Ishikawa (cell line): ENCODE measurements at regions not wholly inside any gene's neighbourhood (a gene's known extent, or its start where the extent isn't known, plus 50 kb on each side); places are given as distances from the start of the nearest gene placed in this dataset.

ENCODE experiments used
- CEBPB ChIP-seq: IDR thresholded peaks from 2 replicates; pipeline ENCODE4 v1.6.1; 2012
- CREB1 ChIP-seq: IDR thresholded peaks from 2 replicates; pipeline ENCODE4 v1.6.1; 2012; ENCODE audit warnings: low read depth
- EGR1 ChIP-seq: IDR thresholded peaks from 2 replicates; pipeline ENCODE4 v1.6.1; 2012
- EP300 ChIP-seq: IDR thresholded peaks from 2 replicates; pipeline ENCODE4 v1.6.1; 2012; ENCODE audit warnings: borderline replicate concordance
- FOXM1 ChIP-seq: IDR thresholded peaks from 2 replicates; pipeline ENCODE4 v1.6.1; 2012; ENCODE audit warnings: low read depth, borderline replicate concordance
- MAX ChIP-seq: IDR thresholded peaks from 2 replicates; pipeline ENCODE4 v1.6.1; 2012
- NFIC ChIP-seq: IDR thresholded peaks from 2 replicates; pipeline ENCODE4 v1.6.1; 2012
- RAD21 ChIP-seq: IDR thresholded peaks from 2 replicates; pipeline ENCODE4 v1.6.1; 2012; ENCODE audit warnings: low read depth
- REST ChIP-seq: IDR thresholded peaks from 2 replicates; pipeline ENCODE4 v1.6.1; 2012; ENCODE audit warnings: low read depth, mild to moderate bottlenecking
- TAF1 ChIP-seq: IDR thresholded peaks from 2 replicates; pipeline ENCODE4 v1.6.1; 2012; ENCODE audit warnings: low read depth, mild to moderate bottlenecking
- TCF12 ChIP-seq: IDR thresholded peaks from 2 replicates; pipeline ENCODE4 v1.6.1; 2012; ENCODE audit warnings: low read depth
- TEAD4 ChIP-seq: IDR thresholded peaks from 2 replicates; pipeline ENCODE4 v1.6.1; 2012
- YY1 ChIP-seq: IDR thresholded peaks from 2 replicates; pipeline ENCODE4 v1.6.1; 2012; ENCODE audit warnings: low read depth
- ZBTB7A ChIP-seq: IDR thresholded peaks from 2 replicates; pipeline ENCODE4 v1.6.1; 2012; ENCODE audit warnings: low read depth
- TF ChIP-seq, protein P1 (sequence below): IDR thresholded peaks from 2 replicates; pipeline ENCODE4 v1.6.1; 2012

GRCh38 chr18:51490417-51490816 is 292.9 kb upstream of the MEX3C start:
- TF ChIP-seq NFIC, result no peak
- TF ChIP-seq, protein P1, sequence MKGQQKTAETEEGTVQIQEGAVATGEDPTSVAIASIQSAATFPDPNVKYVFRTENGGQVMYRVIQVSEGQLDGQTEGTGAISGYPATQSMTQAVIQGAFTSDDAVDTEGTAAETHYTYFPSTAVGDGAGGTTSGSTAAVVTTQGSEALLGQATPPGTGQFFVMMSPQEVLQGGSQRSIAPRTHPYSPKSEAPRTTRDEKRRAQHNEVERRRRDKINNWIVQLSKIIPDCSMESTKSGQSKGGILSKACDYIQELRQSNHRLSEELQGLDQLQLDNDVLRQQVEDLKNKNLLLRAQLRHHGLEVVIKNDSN, result no peak
- TF ChIP-seq CREB1, result no peak
- no peak for TF ChIP-seq EGR1
- no peak for TF ChIP-seq RAD21
- TF ChIP-seq TCF12, result no peak
- no peak for TF ChIP-seq CEBPB
- TF ChIP-seq TEAD4, result no peak
- no peak for TF ChIP-seq MAX
- no peak for TF ChIP-seq TAF1
- TF ChIP-seq EP300, result no peak
- TF ChIP-seq REST, result no peak
- TF ChIP-seq YY1, result no peak
- TF ChIP-seq ZBTB7A, result no peak
- no peak for TF ChIP-seq FOXM1

GRCh38 chr18:51490860-51491259 is 293.4 kb upstream of the MEX3C start:
- TF ChIP-seq TEAD4 (no peak), TCF12 (no peak), EGR1 (no peak), REST (no peak), CEBPB (no peak), YY1 (no peak), MAX (no peak), FOXM1 (no peak), NFIC (no peak), RAD21 (no peak), TAF1 (no peak), EP300 (no peak)

DNA sequence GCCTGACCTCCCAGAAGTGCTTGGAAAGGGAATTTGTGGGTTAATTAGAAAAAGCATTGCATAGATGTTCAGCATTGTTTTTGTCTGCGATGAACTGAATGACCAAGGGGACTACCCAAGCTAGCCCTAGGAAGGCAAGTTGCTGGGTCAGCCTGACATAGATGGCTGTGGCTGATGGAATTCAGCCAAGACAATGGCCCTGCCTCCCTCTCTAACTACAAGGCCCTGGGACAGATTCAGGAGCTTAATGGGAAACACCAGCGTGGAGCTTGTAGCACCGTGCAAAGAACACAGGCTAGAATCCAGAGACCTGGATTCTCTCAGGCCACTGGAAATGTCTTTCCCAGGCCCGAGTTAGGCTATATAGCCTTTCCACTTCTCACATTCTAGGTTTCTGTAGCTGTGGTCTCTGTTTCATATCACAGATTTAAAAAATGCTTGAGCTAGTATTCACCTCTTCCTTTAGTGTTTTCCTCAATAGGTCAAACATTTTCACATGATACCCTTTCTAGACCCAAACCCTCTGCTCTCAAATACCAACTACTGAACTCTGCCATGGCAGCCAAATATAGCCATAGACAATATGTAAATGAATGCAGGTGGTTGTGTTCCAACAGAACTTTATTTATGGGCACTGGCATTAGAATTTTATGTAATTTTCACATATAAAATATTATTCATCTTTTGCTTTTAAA is 294.3 kb upstream of the MEX3C start:
- TF ChIP-seq EGR1, result no peak
- TF ChIP-seq, protein P1, result no peak
- no peak for TF ChIP-seq FOXM1
- no peak for TF ChIP-seq CEBPB
- TF ChIP-seq REST, result no peak
- no peak for TF ChIP-seq YY1
- TF ChIP-seq TCF12, result no peak
- TF ChIP-seq TAF1, result no peak
- TF ChIP-seq TEAD4, result no peak
- TF ChIP-seq NFIC, result no peak
- no peak for TF ChIP-seq MAX
- no peak for TF ChIP-seq ZBTB7A
- TF ChIP-seq CREB1, result no peak
- TF ChIP-seq EP300, result no peak
- TF ChIP-seq RAD21, result no peak
